ENCODE measurements at regions not wholly inside any gene's neighbourhood (a gene's known extent, or its start where the extent isn't known, plus 50 kb on each side); places are given as distances from the start of the nearest gene placed in this dataset.

DNA sequence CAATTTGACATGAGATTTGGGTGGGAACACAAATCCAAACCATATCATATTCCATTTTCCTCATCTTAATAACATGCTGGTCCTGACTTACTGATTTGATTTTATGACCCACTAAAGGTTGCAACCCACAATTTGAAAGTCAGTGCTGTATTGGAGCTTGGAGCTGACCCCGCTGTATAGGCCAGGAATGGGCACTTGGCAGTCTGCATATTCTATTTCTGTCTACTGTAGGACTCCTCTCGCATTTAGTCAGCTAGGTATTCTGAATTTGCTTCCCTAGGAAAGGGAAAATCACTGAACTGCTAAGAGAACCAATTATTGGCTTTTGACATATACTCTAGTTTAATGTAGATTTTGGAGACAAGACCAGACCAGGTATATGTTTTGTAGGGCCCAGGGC, 157.0 kb downstream of the MFSD1 start:
- H3K4me3 ChIP-seq (ENCODE audit: low read depth, low read length): no peak overlapping the region

GRCh38 chr3:158961471-158961870, 159.6 kb downstream of the MFSD1 start:
- TF ChIP-seq, protein P1, sequence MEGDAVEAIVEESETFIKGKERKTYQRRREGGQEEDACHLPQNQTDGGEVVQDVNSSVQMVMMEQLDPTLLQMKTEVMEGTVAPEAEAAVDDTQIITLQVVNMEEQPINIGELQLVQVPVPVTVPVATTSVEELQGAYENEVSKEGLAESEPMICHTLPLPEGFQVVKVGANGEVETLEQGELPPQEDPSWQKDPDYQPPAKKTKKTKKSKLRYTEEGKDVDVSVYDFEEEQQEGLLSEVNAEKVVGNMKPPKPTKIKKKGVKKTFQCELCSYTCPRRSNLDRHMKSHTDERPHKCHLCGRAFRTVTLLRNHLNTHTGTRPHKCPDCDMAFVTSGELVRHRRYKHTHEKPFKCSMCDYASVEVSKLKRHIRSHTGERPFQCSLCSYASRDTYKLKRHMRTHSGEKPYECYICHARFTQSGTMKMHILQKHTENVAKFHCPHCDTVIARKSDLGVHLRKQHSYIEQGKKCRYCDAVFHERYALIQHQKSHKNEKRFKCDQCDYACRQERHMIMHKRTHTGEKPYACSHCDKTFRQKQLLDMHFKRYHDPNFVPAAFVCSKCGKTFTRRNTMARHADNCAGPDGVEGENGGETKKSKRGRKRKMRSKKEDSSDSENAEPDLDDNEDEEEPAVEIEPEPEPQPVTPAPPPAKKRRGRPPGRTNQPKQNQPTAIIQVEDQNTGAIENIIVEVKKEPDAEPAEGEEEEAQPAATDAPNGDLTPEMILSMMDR (IDR thresholded peaks at IDR 0.05): no peak

More for the DNA sequence above, 157.0 kb downstream of the MFSD1 start:
- H3K79me2 ChIP-seq: no peaks in the 10 kb centered on the region
- H3K9me3 ChIP-seq (ENCODE audit: control insufficient read depth, low read length): no peaks in the 10 kb centered on the region
- no peak overlapping the region for H2AFZ ChIP-seq
- no peak overlapping the region for H3K9ac ChIP-seq
- no peaks in the 10 kb centered on the region for H3K4me1 ChIP-seq
- no peaks in the 10 kb centered on the region for H3K36me3 ChIP-seq (ENCODE audit: control insufficient read depth, insufficient read depth, low read length)
- no peak overlapping the region for H3K4me2 ChIP-seq (ENCODE audit: low read length)
- TF ChIP-seq, protein P1 (IDR thresholded peaks at IDR 0.05): no peak
- no peaks in the 10 kb centered on the region for H3K27me3 ChIP-seq (ENCODE audit: control insufficient read depth, insufficient read depth, low read length)
- H3K27ac ChIP-seq: no peak overlapping the region

GRCh38 chr3:158961911-158962310, 160.1 kb downstream of the MFSD1 start:
- no peak overlapping the region for H3K4me2 ChIP-seq (ENCODE audit: low read length)
- H3K27ac ChIP-seq: no peak overlapping the region
- H3K4me3 ChIP-seq (ENCODE audit: low read depth, low read length): no peak overlapping the region
- no peaks in the 10 kb centered on the region for H3K79me2 ChIP-seq
- H3K4me1 ChIP-seq: no peaks in the 10 kb centered on the region
- H3K27me3 ChIP-seq (ENCODE audit: control insufficient read depth, insufficient read depth, low read length): no peaks in the 10 kb centered on the region
- H3K9me3 ChIP-seq (ENCODE audit: control insufficient read depth, low read length): no peaks in the 10 kb centered on the region
- no peaks in the 10 kb centered on the region for H3K36me3 ChIP-seq (ENCODE audit: control insufficient read depth, insufficient read depth, low read length)
- TF ChIP-seq, protein P1 (IDR thresholded peaks at IDR 0.05): no peak
- H3K9ac ChIP-seq: no peak overlapping the region
- no peak overlapping the region for H2AFZ ChIP-seq

More at GRCh38 chr3:158961471-158961870, 159.6 kb downstream of the MFSD1 start:
- Histone ChIP-seq H3K36me3 (ENCODE audit: control insufficient read depth, insufficient read depth, low read length) (no peaks in the 10 kb centered on the region), H3K4me3 (ENCODE audit: low read depth, low read length) (no peak overlapping the region), H3K4me2 (ENCODE audit: low read length) (no peak overlapping the region), H3K4me1 (no peaks in the 10 kb centered on the region), H3K79me2 (no peaks in the 10 kb centered on the region), H3K27me3 (ENCODE audit: control insufficient read depth, insufficient read depth, low read length) (no peaks in the 10 kb centered on the region), H3K9me3 (ENCODE audit: control insufficient read depth, low read length) (no peaks in the 10 kb centered on the region), H3K9ac (no peak overlapping the region), H2AFZ (no peak overlapping the region), H3K27ac (no peak overlapping the region)

DNA sequence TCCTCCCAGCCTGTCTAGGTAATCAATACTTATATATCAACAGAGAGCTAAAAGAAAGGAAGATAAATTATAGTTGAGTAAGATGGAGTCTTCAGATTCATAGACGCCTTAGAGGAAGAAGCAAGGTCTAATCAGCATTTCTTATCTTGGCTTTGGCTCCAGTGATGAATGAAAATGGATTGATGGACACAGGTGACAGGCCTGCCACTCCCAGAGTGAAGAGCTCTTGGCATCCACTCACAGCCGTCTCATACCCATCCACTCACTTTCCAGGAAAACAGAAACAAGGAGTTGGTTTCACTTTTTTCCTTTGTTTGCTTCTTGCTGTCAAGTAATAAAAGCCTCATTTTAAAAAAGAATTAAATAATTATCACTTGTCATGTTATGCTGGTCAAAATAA, 168.2 kb downstream of the MFSD1 start:
- TF ChIP-seq, protein P1 (IDR thresholded peaks at IDR 0.05): no peak
- Histone ChIP-seq H3K9me3 (ENCODE audit: control insufficient read depth, low read length) (no peaks in the 10 kb centered on the region), H3K4me3 (ENCODE audit: low read depth, low read length) (no peak overlapping the region), H3K4me2 (ENCODE audit: low read length) (no peak overlapping the region), H3K27ac (no peak overlapping the region), H3K4me1 (no peaks in the 10 kb centered on the region), H3K9ac (no peak overlapping the region), H3K36me3 (ENCODE audit: control insufficient read depth, insufficient read depth, low read length) (no peaks in the 10 kb centered on the region), H3K27me3 (ENCODE audit: control insufficient read depth, insufficient read depth, low read length) (no peaks in the 10 kb centered on the region), H2AFZ (no peak overlapping the region), H3K79me2 (no peaks in the 10 kb centered on the region)

GRCh38 chr3:158974904-158975303, 173.1 kb downstream of the MFSD1 start:
- H3K79me2 ChIP-seq: no peaks in the 10 kb centered on the region
- no peaks in the 10 kb centered on the region for H3K9me3 ChIP-seq (ENCODE audit: control insufficient read depth, low read length)
- H3K27ac ChIP-seq: no peak overlapping the region
- no peaks in the 10 kb centered on the region for H3K36me3 ChIP-seq (ENCODE audit: control insufficient read depth, insufficient read depth, low read length)
- H3K9ac ChIP-seq: no peak overlapping the region
- H3K4me1 ChIP-seq: no peaks in the 10 kb centered on the region
- no peak overlapping the region for H3K4me3 ChIP-seq (ENCODE audit: low read depth, low read length)
- TF ChIP-seq, protein P1 (IDR thresholded peaks at IDR 0.05): no peak
- no peak overlapping the region for H3K4me2 ChIP-seq (ENCODE audit: low read length)
- H3K27me3 ChIP-seq (ENCODE audit: control insufficient read depth, insufficient read depth, low read length): no peaks in the 10 kb centered on the region
- no peak overlapping the region for H2AFZ ChIP-seq

All from parathyroid adenoma (tissue), 2 donors.